Neural cell (in vitro differentiated cells): ENCODE measurements at regions not wholly inside any gene's neighbourhood (a gene's known extent, or its start where the extent isn't known, plus 50 kb on each side); places are given as distances from the start of the nearest gene placed in this dataset.

Source experiments
- H2AFZ ChIP-seq: fragments of 200-600, 300-800 bp; sonication (generic), shearing (Covaris generic); 2 replicates; pipeline ENCODE4 v1.6.0; 2014; ENCODE audit warnings: low read depth, mild to moderate bottlenecking, antibody characterized with exemption, low read length, moderate library complexity
- H3F3A ChIP-seq: fragments of 200-600 bp; shearing (Covaris generic); 2 replicates; pipeline ENCODE4 v1.6.1; 2016; ENCODE audit warnings: mild to moderate bottlenecking, moderate library complexity, mixed read lengths, antibody characterized with exemption, low read length; ENCODE audit not compliant: insufficient read depth, poor library complexity, severe bottlenecking
- H3K27ac ChIP-seq: fragments of 200-600, 300-800 bp; sonication (generic), shearing (Covaris generic); 2 replicates; pipeline ENCODE4 v1.5.1; 2014; ENCODE audit warnings: mild to moderate bottlenecking, low read length, moderate library complexity
- H3K27me3 ChIP-seq: fragments of 300-800, 200-600 bp; sonication (generic), shearing (Covaris generic); 2 replicates; pipeline ENCODE4 v1.6.0; 2014; ENCODE audit warnings: mild to moderate bottlenecking, low read depth, low read length, moderate library complexity; ENCODE audit not compliant: insufficient read depth
- H3K36me3 ChIP-seq: fragments of 300-800, 200-600 bp; sonication (generic), shearing (Covaris generic); 2 replicates; pipeline ENCODE4 v1.5.1; 2014; ENCODE audit warnings: mild to moderate bottlenecking, antibody characterized with exemption, low read length, moderate library complexity; ENCODE audit not compliant: insufficient read depth
- H3K4me2 ChIP-seq: fragments of 300-800, 200-600 bp; sonication (generic), shearing (Covaris generic); 2 replicates; pipeline ENCODE4 v1.6.0; 2014; ENCODE audit warnings: mild to moderate bottlenecking, low read length
- H3K4me3 ChIP-seq: fragments of 300-800, 200-600 bp; sonication (generic), shearing (Covaris generic); 2 replicates; pipeline ENCODE4 v1.5.1; 2014; ENCODE audit warnings: mild to moderate bottlenecking, low read length, moderate library complexity
- H3K79me2 ChIP-seq: fragments of 200-600 bp; shearing (Covaris generic); replicated peaks from 2 replicates; pipeline ENCODE4 v1.6.0; 2014; ENCODE audit warnings: mild to moderate bottlenecking, low read length, moderate library complexity; ENCODE audit not compliant: insufficient read depth
- H3K9ac ChIP-seq: fragments of 300-800, 200-600 bp; sonication (generic), shearing (Covaris generic); 2 replicates; pipeline ENCODE4 v1.6.1; 2016; ENCODE audit warnings: mild to moderate bottlenecking, low read length, mixed read lengths
- H3K9me2 ChIP-seq: fragments of 200-600 bp; shearing (Covaris generic); 2 replicates; pipeline ENCODE4 v1.6.1; 2016; ENCODE audit warnings: mild to moderate bottlenecking, low read length, mixed read lengths; ENCODE audit not compliant: insufficient read depth
- H3K9me3 ChIP-seq: fragments of 200-600, 300-800 bp; sonication (generic), shearing (Covaris generic); 2 replicates; pipeline ENCODE4 v1.6.1; 2016; ENCODE audit warnings: mild to moderate bottlenecking, mixed run types, low read length, moderate library complexity, mixed read lengths
- H4K20me1 ChIP-seq: fragments of 200-600 bp; shearing (Covaris generic); 2 replicates; pipeline ENCODE4 v1.6.1; 2016; ENCODE audit warnings: mild to moderate bottlenecking, mixed run types; ENCODE audit not compliant: insufficient read depth
- EP300 ChIP-seq: fragments of 450-650 bp; conservative IDR thresholded peaks from 2 replicates; pipeline ENCODE4 v1.6.1; 2014; ENCODE audit warnings: antibody characterized with exemption, mild to moderate bottlenecking, moderate library complexity; ENCODE audit not compliant: poor library complexity, severe bottlenecking
- EZH2 ChIP-seq: fragments of 200-600, 300-800 bp; shearing (Covaris generic), sonication (generic); IDR thresholded peaks from 2 replicates; pipeline ENCODE4 v1.6.1; 2014; ENCODE audit warnings: antibody characterized with exemption, low read length, borderline replicate concordance, mild to moderate bottlenecking; ENCODE audit not compliant: insufficient read depth, poor library complexity, severe bottlenecking
- MXI1 ChIP-seq: fragments of 450-650 bp; conservative IDR thresholded peaks from 2 replicates; pipeline ENCODE4 v1.6.1; 2014; ENCODE audit warnings: antibody characterized with exemption, mild to moderate bottlenecking; ENCODE audit not compliant: poor library complexity, severe bottlenecking
- POLR2AphosphoS5 ChIP-seq: IDR thresholded peaks from 2 replicates; pipeline ENCODE4 v1.6.1; 2012
- RAD21 ChIP-seq: fragments of 450-650 bp; conservative IDR thresholded peaks from 2 replicates; pipeline ENCODE4 v1.6.1; 2014; ENCODE audit warnings: antibody characterized with exemption, mild to moderate bottlenecking, moderate library complexity
- SMC3 ChIP-seq: fragments of 450-650 bp; conservative IDR thresholded peaks from 2 replicates; pipeline ENCODE4 v1.6.1; 2014; ENCODE audit warnings: antibody characterized with exemption, mild to moderate bottlenecking, moderate library complexity; ENCODE audit not compliant: poor library complexity
- TAF1 ChIP-seq: IDR thresholded peaks from 2 replicates; pipeline ENCODE4 v1.6.1; 2012; ENCODE audit warnings: low read depth
- TF ChIP-seq, protein P1 (sequence below): IDR thresholded peaks from 2 replicates; pipeline ENCODE4 v1.6.1; 2012; ENCODE audit warnings: borderline replicate concordance
- TF ChIP-seq, protein P2 (sequence below): fragments of 450-650 bp; IDR thresholded peaks from 2 replicates; pipeline ENCODE4 v1.5.1; 2014; ENCODE audit warnings: antibody characterized with exemption, mild to moderate bottlenecking, moderate library complexity; ENCODE audit not compliant: poor library complexity, severe bottlenecking

DNA sequence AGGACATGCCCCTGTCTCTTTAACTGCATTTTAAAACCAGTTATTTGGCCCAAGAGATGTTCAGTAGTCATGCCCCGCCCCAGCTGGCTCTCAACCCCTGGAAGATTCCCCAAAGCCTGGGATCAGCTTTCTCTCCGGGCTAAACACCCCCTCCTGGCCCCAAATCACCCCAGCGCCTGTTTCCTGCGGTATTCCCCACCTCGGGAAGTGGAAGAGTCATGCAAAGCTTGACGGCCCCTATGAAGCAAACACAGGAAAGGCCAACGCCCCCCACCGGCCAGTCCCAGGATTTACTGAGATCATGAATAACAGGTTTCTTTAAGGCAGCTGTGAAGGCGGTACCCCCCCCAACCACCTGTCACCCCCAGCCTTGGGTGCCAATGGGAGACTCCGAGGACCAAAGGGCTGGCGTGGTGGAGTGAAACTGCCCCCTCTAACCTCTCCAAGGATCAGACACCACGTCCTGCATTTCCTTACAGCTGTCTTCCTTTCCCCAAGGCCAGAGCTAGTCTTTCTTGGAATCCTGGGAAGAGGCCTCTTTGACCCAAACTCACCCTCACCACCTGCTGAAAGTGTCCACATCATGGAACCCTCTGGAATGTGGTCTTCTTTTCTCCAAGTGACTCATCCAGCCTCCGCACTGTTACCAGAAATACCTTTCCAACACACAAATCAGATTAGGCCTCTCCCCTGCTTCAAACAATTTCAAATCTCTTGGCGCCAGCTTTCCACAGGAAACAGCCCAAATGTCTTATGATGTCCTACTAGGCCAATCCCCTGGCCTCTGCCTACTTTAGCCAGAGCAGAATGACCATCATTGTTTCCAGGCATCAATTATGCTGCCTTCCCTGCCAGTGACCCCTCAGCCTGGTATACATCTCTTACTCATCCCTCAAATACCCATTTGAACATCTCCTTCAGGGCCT, 301.5 kb downstream of the ZEB1 start:
- Histone ChIP-seq H3K79me2 (no peaks in the 10 kb centered on the region), H4K20me1 (no peaks in the 10 kb centered on the region), H3K4me3 (no peak overlapping the region), H3K9ac (no peak overlapping the region), H3K4me2 (no peak overlapping the region), H3K36me3 (no peaks in the 10 kb centered on the region), H3F3A (no peaks in the 10 kb centered on the region), H3K27ac (no peak overlapping the region), H3K27me3 (no peaks in the 10 kb centered on the region), H3K9me3 (peaks cover 4% of the 10 kb centered on the region), H2AFZ (no peak overlapping the region), H3K9me2 (no peaks in the 10 kb centered on the region)
- TF ChIP-seq TAF1 = no peak
- TF ChIP-seq EZH2 = no peak
- TF ChIP-seq POLR2AphosphoS5 = no peak
- TF ChIP-seq, protein P1, sequence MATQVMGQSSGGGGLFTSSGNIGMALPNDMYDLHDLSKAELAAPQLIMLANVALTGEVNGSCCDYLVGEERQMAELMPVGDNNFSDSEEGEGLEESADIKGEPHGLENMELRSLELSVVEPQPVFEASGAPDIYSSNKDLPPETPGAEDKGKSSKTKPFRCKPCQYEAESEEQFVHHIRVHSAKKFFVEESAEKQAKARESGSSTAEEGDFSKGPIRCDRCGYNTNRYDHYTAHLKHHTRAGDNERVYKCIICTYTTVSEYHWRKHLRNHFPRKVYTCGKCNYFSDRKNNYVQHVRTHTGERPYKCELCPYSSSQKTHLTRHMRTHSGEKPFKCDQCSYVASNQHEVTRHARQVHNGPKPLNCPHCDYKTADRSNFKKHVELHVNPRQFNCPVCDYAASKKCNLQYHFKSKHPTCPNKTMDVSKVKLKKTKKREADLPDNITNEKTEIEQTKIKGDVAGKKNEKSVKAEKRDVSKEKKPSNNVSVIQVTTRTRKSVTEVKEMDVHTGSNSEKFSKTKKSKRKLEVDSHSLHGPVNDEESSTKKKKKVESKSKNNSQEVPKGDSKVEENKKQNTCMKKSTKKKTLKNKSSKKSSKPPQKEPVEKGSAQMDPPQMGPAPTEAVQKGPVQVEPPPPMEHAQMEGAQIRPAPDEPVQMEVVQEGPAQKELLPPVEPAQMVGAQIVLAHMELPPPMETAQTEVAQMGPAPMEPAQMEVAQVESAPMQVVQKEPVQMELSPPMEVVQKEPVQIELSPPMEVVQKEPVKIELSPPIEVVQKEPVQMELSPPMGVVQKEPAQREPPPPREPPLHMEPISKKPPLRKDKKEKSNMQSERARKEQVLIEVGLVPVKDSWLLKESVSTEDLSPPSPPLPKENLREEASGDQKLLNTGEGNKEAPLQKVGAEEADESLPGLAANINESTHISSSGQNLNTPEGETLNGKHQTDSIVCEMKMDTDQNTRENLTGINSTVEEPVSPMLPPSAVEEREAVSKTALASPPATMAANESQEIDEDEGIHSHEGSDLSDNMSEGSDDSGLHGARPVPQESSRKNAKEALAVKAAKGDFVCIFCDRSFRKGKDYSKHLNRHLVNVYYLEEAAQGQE = no peak
- TF ChIP-seq SMC3 = no peak
- TF ChIP-seq EP300 = no peak
- TF ChIP-seq MXI1 = no peak
- TF ChIP-seq, protein P2, sequence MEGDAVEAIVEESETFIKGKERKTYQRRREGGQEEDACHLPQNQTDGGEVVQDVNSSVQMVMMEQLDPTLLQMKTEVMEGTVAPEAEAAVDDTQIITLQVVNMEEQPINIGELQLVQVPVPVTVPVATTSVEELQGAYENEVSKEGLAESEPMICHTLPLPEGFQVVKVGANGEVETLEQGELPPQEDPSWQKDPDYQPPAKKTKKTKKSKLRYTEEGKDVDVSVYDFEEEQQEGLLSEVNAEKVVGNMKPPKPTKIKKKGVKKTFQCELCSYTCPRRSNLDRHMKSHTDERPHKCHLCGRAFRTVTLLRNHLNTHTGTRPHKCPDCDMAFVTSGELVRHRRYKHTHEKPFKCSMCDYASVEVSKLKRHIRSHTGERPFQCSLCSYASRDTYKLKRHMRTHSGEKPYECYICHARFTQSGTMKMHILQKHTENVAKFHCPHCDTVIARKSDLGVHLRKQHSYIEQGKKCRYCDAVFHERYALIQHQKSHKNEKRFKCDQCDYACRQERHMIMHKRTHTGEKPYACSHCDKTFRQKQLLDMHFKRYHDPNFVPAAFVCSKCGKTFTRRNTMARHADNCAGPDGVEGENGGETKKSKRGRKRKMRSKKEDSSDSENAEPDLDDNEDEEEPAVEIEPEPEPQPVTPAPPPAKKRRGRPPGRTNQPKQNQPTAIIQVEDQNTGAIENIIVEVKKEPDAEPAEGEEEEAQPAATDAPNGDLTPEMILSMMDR = no peak
- no peak for TF ChIP-seq RAD21

DNA sequence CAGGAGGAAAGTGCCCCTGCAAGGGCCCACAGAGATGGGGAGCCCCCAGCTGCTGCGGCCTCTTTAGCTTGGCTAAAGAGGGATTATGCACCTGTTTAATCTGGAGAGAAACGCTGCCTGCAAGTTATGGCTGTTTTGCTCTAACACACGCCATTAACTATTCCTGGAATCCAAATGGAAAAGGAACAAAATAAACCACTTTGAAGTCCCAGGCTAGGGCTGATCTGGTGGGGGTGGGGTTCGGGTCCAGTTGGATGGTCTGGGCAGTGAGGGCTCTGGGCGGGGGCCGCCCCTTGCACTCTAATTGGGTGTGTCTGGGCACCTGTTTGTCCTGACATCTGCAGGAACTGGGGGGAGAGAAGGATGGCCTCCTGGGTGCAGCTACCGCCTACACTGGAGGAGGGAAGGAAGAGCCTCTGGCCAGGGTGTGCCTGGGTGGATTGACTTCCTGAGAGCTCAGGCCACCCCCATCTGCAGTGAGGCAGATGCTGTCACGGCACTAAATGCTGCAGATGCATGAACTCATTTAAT, 300.6 kb downstream of the ZEB1 start:
- no peak overlapping the region for H3K9ac ChIP-seq
- H3K4me2 ChIP-seq = no peak overlapping the region
- no peaks in the 10 kb centered on the region for H3K27me3 ChIP-seq
- no peaks in the 10 kb centered on the region for H3K36me3 ChIP-seq
- no peak overlapping the region for H3K4me3 ChIP-seq
- H3K79me2 ChIP-seq = no peaks in the 10 kb centered on the region
- no peak overlapping the region for H2AFZ ChIP-seq
- H3K9me2 ChIP-seq = no peaks in the 10 kb centered on the region
- TF ChIP-seq SMC3 (no peak), RAD21 (no peak), EZH2 (no peak), TAF1 (no peak), MXI1 (no peak), POLR2AphosphoS5 (no peak), EP300 (no peak)
- TF ChIP-seq, protein P2 = no peak
- TF ChIP-seq, protein P1 = no peak
- H3K9me3 ChIP-seq = peaks cover 3% of the 10 kb centered on the region
- H4K20me1 ChIP-seq = no peaks in the 10 kb centered on the region
- H3F3A ChIP-seq = no peaks in the 10 kb centered on the region
- no peak overlapping the region for H3K27ac ChIP-seq
